ENCODE measurements at regions not wholly inside any gene's neighbourhood (a gene's known extent, or its start where the extent isn't known, plus 50 kb on each side); places are given as distances from the start of the nearest gene placed in this dataset.
A peak's percentile ranks its signal among the peaks of the same experiment; 100 is the strongest.

DNA sequence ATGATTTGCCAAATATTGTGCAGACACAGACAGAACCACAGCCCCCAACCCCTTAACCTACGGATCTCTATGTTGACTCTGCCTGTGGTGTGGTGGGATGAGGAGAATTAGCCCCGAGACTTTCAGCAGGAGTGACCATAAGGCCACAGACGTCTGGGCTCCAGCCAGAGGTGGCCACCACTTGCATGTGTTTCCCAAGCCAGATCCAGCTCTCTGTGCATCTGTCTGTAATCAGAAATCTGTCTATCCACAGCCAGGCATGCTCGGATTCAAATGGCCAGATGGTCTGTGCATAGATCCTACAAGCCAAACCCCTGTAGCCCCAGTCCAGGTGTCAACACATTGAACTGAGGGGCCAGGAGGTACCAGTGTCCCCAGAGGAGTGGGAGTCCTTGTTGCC lies 140.6 kb downstream of the SYF2 start:
- Histone ChIP-seq H3K36me3 (ENCODE audit: low read depth) (no peaks in the 10 kb centered on the region), H3K4me1 (ENCODE audit: insufficient read depth, poor library complexity, severe bottlenecking) (no peaks in the 10 kb centered on the region), H3K4me3 (ENCODE audit: severe bottlenecking) (no peak overlapping the region), H3K27me3 (ENCODE audit: insufficient read depth, poor library complexity, severe bottlenecking) (no peaks in the 10 kb centered on the region), H3K27ac (ENCODE audit: poor library complexity, severe bottlenecking) (no peak overlapping the region), H3K9me3 (ENCODE audit: severe bottlenecking) (no peaks in the 10 kb centered on the region)
- no peak for DNase-seq (ENCODE audit: low spot score)
- TF ChIP-seq, protein P1, sequence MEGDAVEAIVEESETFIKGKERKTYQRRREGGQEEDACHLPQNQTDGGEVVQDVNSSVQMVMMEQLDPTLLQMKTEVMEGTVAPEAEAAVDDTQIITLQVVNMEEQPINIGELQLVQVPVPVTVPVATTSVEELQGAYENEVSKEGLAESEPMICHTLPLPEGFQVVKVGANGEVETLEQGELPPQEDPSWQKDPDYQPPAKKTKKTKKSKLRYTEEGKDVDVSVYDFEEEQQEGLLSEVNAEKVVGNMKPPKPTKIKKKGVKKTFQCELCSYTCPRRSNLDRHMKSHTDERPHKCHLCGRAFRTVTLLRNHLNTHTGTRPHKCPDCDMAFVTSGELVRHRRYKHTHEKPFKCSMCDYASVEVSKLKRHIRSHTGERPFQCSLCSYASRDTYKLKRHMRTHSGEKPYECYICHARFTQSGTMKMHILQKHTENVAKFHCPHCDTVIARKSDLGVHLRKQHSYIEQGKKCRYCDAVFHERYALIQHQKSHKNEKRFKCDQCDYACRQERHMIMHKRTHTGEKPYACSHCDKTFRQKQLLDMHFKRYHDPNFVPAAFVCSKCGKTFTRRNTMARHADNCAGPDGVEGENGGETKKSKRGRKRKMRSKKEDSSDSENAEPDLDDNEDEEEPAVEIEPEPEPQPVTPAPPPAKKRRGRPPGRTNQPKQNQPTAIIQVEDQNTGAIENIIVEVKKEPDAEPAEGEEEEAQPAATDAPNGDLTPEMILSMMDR (IDR thresholded peaks at IDR 0.05; ENCODE audit: poor library complexity, severe bottlenecking), result no peak
- no peak for ATAC-seq (ENCODE audit: low read depth)

- H3K9me3 ChIP-seq (ENCODE audit: severe bottlenecking), result no peaks in the 10 kb centered on the region
- H3K36me3 ChIP-seq (ENCODE audit: low read depth), result no peaks in the 10 kb centered on the region
- no peak overlapping the region for H3K27ac ChIP-seq (ENCODE audit: poor library complexity, severe bottlenecking)
- TF ChIP-seq, protein P1 (IDR thresholded peaks at IDR 0.05; ENCODE audit: poor library complexity, severe bottlenecking), result no peak
- no peaks in the 10 kb centered on the region for H3K4me1 ChIP-seq (ENCODE audit: insufficient read depth, poor library complexity, severe bottlenecking)
- no peak overlapping the region for H3K4me3 ChIP-seq (ENCODE audit: severe bottlenecking)
- DNase-seq (ENCODE audit: low spot score), result no peak
- no peaks in the 10 kb centered on the region for H3K27me3 ChIP-seq (ENCODE audit: insufficient read depth, poor library complexity, severe bottlenecking)
- peak; percentile 46; the same call in 1 of the 3 replicates for ATAC-seq (ENCODE audit: low read depth)
Measured at GRCh38 chr1:25090707-25091422, 141.4 kb downstream of the SYF2 start.

- Histone ChIP-seq H3K36me3 (ENCODE audit: low read depth) (no peaks in the 10 kb centered on the region), H3K27ac (ENCODE audit: poor library complexity, severe bottlenecking) (no peak overlapping the region), H3K27me3 (ENCODE audit: insufficient read depth, poor library complexity, severe bottlenecking) (no peaks in the 10 kb centered on the region), H3K9me3 (ENCODE audit: severe bottlenecking) (no peaks in the 10 kb centered on the region), H3K4me3 (ENCODE audit: severe bottlenecking) (no peak overlapping the region), H3K4me1 (ENCODE audit: insufficient read depth, poor library complexity, severe bottlenecking) (no peaks in the 10 kb centered on the region)
- DNase-seq (ENCODE audit: low spot score) (no peak), ATAC-seq (ENCODE audit: low read depth) (no peak)
- TF ChIP-seq, protein P1 (IDR thresholded peaks at IDR 0.05; ENCODE audit: poor library complexity, severe bottlenecking), result no peak
Measured at GRCh38 chr1:25089772-25090171, 142.5 kb downstream of the SYF2 start.

- no peaks in the 10 kb centered on the region for H3K9me3 ChIP-seq (ENCODE audit: severe bottlenecking)
- no peaks in the 10 kb centered on the region for H3K27me3 ChIP-seq (ENCODE audit: insufficient read depth, poor library complexity, severe bottlenecking)
- no peaks in the 10 kb centered on the region for H3K4me1 ChIP-seq (ENCODE audit: insufficient read depth, poor library complexity, severe bottlenecking)
- DNase-seq (ENCODE audit: low spot score) (no peak), ATAC-seq (ENCODE audit: low read depth) (no peak)
- no peaks in the 10 kb centered on the region for H3K36me3 ChIP-seq (ENCODE audit: low read depth)
- no peak overlapping the region for H3K27ac ChIP-seq (ENCODE audit: poor library complexity, severe bottlenecking)
- no peak overlapping the region for H3K4me3 ChIP-seq (ENCODE audit: severe bottlenecking)
- TF ChIP-seq, protein P1 (IDR thresholded peaks at IDR 0.05; ENCODE audit: poor library complexity, severe bottlenecking), result no peak
Measured at GRCh38 chr1:25088946-25089345, 143.4 kb downstream of the SYF2 start.

GRCh38 chr1:25088180-25088701 lies 144.1 kb downstream of the SYF2 start:
- DNase-seq (ENCODE audit: low spot score), result no peak
- no peaks in the 10 kb centered on the region for H3K4me1 ChIP-seq (ENCODE audit: insufficient read depth, poor library complexity, severe bottlenecking)
- no peaks in the 10 kb centered on the region for H3K9me3 ChIP-seq (ENCODE audit: severe bottlenecking)
- H3K27me3 ChIP-seq (ENCODE audit: insufficient read depth, poor library complexity, severe bottlenecking), result no peaks in the 10 kb centered on the region
- no peak overlapping the region for H3K27ac ChIP-seq (ENCODE audit: poor library complexity, severe bottlenecking)
- TF ChIP-seq, protein P1 (IDR thresholded peaks at IDR 0.05; ENCODE audit: poor library complexity, severe bottlenecking), result no peak
- H3K36me3 ChIP-seq (ENCODE audit: low read depth), result no peaks in the 10 kb centered on the region
- H3K4me3 ChIP-seq (ENCODE audit: severe bottlenecking), result no peak overlapping the region
- ATAC-seq (ENCODE audit: low read depth), result no peak

Measured in RWPE2 (cell line).